ENCODE measurements at regions not wholly inside any gene's neighbourhood (a gene's known extent, or its start where the extent isn't known, plus 50 kb on each side); places are given as distances from the start of the nearest gene placed in this dataset.
"Not testable (repeated sequence)": the region's sequence is repeated elsewhere in the genome, so short reads cannot be mapped to it uniquely, and the experiment has no call there.

DNA sequence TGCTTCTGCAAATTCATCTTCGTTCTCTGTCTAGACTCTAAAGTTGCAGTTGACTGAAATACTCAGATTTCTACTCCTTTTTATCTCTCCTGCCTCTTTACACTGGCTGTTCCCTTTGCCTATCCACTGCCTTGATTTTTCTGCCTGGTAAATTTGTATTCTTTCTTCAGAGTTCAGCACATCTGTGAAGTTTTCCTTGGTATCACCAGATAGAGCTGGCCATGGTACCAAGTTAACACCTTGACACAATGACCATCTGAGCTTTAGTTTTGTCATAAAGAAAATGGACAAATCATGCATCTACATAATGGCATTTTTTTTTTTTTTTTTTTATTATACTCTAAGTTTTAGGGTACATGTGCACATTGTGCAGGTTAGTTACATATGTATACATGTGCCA lies 143.0 kb downstream of the PPP1R3A start:
- DNase-seq = no peak

DNA sequence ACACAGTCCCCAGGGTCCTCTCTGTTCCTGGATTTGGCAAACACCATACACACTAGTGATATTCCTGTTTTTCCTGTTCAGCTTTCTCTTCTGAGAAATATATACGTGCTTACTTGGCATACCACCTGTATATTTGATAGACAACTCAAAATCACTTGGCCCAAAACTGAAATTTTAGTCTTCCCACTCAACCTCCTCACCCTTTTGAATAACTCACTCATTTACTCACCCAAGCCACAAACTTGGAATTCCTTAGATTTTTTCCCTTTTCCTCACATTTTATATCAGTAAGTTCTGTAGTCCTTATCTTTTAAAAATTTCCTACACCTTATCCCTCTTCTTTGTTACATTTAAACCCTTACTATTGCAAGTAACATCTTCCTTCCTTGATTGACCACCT lies 143.4 kb downstream of the PPP1R3A start:
- DNase-seq = no peak

DNA sequence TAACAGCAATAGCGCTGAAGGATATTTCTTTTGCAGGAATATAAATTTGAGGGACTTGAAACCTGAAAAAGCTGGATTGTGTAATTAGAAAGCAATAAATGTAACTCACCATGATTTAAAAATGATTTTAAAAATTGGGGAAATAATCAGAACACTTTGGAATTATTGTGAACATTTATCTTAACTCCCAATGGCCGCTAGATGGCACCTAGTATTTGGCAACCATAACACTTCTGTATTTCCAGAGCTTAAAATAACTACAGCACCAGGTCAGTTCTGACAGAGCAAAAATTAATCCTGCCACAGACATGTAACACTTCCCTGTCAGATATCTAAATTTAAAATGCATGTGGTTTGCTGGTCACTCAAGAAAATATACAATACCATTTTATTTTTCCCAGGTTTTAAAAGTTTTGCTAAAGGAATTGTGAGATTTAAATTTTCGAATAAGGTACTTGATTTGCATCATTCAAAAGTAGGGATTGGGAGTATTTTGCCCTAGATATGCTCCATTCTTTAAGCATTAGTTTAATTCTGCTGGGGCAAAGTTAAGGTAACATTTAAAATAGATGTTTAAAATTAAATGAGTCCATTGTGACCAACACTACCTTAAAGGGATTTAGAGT lies 144.5 kb downstream of the PPP1R3A start:
- DNase-seq = no peak

DNA sequence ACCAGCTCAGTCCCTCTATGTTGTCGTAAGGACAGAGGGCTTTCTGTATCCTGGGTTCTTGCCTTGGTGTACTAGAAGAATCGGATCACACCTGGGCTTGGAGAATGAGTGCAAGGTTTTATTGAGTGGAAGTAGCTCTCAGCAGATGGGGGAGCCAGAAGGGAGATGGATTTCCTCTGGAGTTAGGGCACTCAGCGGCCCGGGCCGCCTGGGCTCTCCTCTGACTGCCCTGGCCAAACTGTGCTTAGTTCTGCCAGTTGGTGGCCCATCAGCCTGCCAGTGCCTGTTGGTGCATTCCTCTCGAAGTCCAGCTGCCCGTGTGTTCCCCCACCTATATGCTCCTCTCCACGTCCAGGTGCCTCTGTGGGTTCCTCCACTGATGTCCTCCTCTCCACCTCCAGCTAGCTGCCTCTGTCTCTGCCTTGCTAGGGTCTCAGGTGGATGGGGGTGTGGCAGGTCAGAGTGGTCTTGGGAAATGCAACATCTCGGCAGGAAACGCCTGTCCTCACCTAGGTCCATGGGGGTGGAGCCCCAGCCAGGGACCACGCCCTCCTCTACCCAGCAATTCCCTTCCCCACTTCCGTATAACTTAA lies 148.6 kb downstream of the PPP1R3A start:
- DNase-seq = no peak

DNA sequence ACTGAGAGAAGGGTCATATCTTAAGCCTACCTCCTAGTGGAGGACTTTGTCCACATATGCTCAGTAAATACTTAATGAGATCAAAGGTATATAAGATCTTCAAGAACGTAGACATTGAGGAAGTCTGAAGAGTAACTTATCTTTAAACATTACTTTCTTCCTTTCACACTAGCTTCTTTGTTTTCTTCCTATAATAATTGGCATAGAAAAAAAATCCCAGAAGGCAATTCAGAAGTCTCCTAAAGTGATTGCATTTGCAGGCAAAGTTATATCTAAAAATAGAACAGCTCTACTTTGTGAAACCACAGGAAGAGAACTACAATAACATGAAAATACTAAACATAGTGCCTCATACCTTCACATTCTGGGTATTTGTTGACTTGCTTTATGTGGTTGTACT lies 150.4 kb downstream of the PPP1R3A start:
- no peak for DNase-seq

DNA sequence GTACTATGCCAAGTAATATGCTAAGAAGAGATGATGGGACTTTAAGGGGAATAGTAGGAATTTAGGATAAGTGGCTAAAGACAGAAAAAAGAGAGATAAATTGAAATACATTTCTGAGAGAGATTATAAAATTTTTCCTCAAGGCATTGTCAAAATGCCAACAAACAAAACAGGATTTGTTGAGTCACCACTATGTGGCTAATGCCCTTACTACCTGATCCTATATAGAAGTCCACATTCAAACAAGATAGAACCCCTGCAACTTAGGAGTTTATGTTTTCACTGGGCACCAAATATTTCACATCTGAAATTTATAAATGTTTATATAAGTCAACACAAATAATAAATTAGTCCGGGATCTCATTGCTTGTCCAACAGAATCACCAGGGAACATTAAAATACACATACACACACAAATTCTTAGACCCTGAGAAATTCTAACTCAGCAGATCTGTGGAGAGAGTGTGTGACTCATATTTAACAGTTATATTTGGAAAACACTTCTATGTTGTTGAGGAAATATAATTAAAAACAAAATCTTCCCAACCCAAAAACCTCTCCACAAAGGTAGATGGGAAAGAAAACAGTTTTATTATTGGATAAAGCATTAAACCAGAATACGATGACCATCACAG lies 154.3 kb downstream of the PPP1R3A start:
- no peak for DNase-seq

DNA sequence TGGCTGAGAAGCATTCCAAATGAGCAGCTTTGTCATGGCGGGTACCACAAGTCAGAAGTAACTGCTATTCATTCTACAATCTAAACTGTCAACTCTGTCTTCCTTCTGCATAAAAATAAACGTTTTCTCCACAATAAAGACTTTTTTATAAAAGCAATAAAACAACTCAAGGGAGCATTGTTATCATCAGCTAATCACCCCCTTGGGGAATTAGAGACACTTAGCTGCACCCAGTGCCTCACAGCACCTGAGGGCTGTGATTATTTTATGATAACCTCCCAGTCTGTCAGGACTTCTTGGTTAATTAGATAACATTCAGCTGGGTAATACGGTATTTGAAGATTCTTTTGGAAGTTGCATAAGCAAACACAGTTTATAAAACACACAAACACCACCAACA lies 155.6 kb downstream of the PPP1R3A start:
- no peak for DNase-seq

DNA sequence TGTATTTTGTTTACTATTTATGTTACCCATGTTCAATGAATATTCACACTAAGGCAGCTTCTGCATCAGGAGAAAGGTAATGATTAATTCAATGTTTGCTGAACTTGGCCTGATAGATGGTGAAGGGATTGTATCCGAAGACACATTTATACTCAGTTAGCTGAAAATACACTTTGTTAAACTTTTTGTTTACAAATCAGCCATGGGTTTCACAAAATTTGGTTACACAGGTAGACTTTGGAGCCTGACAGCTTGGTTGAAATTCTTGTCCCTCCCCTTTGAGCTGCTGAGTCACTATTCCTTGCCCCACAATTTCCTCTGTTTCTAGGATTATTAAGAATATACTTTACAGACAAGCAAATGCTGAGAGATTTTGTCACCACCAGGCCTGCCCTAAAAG lies 162.6 kb downstream of the PPP1R3A start:
- no peak for DNase-seq

DNA sequence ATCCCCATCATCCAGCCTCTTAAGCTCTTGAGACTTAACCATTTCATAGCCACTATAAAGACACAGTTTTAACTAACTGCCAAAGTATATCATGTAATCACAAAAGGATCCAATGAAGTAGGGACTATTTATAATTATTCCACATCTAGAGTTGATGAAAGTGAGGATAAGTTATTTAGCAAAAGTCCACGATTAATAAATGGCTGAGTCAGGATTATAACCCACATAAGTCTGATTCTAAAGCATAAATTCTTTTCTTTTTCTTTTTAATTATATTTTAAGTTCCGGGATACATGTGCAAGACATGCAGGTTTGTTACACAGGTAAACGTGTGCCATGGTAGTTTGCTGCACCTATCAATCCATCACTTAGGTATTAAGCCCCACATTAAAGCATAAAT lies 166.1 kb downstream of the PPP1R3A start:
- no peak for DNase-seq

DNA sequence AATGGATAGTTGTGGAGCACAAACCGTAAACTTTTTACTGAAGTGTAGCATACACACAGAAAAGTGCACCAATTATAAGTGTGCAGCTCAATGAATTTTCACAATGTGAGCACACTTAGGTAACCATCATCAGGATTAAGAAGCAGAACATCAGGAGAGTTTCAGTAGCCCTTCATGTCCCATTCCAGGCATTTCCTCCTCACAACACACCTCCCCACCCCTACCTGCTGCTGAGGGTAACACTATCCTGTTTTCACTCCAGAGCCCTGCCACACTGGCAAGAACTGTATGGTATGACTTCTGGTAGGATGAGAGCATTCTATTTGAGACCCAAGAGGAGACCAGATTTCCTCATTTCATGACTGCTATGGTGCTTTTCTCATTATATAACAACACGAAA lies 166.5 kb downstream of the PPP1R3A start:
- DNase-seq = no peak

DNA sequence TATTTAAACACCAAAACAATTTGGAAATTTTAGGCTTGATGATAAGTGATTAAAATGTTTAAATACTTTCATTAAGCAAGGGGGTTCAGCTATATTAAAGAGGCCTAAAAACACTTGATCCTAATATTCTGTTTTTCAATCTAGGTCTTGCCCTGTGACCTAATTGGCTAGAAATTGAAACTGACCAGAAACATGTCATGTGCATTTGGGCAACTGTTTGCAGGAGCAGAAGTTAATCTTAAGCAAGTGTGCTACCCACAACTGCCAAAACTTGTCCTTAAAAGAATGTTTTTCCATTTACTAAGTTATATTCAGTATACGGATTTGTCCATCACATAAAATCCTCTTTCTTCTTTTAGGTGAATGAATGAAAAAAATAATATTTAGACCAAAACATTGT lies 167.3 kb downstream of the PPP1R3A start:
- DNase-seq = no peak

DNA sequence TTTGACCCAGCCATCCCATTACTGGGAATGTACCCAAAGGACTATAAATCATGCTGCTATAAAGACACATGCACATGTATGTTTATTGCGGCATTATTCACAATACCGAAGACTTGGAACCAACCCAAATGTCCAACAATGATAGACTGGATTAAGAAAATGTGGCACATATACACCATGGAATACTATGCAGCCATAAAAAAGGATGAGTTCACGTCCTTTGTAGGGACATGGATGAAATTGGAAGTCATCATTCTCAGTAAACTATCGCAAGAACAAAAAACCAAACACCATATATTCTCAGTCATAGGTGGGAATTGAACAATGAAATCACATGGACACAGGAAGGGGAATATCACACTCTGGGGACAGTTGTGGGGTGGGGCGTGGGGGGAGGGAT lies 170.4 kb downstream of the PPP1R3A start:
- not testable (repeated sequence) for DNase-seq

DNA sequence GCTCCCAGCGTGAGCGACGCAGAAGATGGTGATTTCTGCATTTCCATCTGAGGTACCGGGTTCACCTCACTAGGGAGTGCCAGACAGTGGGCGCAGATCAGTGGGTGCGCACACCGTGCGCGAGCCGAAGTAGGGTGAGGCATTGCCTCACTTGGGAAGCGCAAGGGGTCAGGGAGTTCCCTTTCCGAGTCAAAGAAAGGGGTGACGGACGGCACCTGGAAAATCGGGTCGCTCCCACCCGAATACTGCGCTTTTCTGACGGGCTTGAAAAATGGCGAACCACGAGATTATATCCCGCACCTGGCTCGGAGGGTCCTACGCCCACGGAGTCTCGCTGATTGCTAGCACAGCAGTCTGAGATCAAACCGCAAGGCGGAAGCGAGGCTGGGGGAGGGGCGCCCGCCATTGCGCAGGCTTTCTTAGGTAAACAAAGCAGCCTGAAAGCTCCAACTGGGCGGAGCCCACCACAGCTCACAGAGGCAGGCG lies 175.8 kb downstream of the PPP1R3A start:
- not testable (repeated sequence) for DNase-seq

DNA sequence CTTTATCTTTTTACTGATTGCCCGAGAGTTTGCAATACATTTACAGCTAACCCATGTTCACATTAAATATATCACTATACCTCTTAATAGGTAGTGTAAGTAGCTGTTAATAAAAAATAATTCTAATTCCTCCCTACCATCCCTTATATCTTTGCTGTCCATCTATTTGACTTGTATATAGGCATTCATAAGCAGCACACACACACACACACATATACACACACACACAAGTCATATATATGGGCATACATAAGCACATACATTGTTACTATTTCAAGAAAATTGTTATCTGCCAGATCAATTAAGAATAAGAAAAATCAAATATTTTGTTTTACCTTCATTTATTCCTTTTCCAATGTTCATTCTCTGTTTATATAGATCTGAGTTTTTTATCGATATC lies 176.4 kb downstream of the PPP1R3A start:
- DNase-seq = no peak

DNA sequence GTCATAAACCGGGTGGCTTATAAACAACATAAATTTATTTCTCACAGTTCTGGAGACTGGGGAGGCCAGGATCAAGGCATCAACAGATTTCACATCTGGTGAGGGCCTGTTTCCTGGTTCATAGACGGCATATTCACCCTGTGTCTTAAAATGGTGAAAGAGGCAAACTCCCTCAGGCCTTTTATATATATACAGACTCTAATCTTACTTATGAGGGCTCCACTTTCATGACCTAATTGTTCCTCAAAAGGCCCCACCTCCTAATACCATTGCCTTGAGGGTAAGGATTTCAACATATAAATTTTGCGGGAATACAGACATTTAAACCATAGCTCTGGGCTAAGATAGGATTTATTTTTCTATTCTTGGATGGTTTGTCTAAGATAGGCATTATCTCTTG lies 187.2 kb downstream of the PPP1R3A start:
- no peak for DNase-seq

DNA sequence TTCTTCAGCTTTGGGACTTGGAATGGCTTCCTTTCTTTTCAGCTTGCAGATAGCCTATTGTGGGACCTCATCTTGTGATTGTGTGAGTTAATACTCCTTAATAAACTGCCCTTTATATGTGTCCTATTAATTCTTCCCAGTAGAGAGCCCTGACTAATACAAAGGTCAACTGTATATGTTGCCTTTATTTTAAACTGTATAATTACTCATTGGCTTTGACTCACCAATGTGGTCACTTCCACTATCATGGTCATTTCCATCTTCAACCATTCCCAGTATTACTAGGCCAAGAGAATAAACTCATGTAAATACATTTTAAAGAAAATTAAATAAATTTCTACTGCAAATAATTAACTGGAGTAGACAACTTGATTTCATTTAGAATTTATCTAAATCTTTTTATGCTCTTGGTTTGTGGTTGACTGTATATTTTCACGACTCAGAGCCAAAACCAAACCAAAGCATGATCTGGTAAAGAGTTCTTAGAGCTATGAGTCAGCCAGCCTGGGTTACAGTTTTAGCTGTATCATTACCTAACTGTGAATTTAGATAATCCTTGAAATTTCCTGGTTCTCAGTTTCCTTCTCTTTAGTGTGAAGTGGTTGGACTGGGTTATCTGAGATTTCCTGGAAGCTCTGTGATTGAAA lies 188.4 kb downstream of the PPP1R3A start:
- no peak for DNase-seq

DNA sequence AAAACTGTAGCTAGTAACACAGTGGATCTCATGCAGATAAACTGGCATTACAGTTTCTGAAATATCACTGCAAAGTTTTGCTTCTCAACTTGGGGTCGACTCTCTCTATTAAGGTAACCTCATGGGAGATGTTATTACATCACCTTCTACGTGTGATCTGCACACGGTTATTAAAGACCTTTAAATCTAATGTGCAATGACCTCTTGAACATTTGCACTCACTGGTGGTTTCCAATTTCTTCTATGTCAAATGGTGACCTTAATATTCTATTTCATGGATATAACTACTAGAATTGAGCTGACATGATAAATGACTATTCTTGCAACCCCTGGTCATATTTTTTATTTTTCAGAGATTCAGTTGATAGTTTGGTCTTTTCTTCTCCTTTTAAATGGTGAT lies 191.3 kb downstream of the PPP1R3A start:
- no peak for DNase-seq

DNA sequence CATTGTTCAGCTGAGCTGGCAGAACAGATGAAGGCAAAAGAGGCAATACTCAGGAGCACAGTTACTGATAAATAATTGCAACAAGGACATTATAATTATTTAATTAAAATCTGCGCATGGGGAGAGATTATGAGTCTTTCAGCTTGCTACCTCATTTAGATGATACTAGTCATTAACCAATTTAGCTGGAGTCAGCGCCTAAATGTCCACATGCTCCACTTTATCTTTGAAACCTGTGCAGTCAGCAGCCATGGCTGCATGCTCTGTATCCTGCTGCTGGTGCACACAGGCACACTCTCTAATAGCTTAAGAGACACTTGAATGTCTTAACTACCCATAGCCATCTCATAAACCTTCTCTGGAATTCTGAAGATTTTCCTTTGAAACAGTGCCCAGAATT lies 196.8 kb downstream of the PPP1R3A start:
- DNase-seq = no peak

DNA sequence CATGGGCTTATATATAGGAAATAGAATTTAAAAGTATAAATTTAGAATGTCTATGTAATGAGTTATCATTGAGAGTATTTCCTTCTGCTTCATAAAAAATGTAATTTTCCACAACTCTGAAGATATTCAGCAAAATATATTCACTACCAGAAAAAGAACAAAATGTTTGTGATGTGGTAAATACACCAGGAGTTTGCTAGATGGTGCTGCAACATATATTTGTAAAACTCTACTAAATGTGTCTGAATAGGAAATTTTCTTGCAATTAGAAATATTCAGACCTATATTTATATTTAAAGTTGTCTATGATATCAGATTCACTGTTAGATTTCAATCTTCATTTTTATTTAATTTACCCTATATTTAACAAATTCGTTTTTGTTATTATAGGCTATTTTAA lies 201.1 kb downstream of the PPP1R3A start:
- DNase-seq = no peak

DNA sequence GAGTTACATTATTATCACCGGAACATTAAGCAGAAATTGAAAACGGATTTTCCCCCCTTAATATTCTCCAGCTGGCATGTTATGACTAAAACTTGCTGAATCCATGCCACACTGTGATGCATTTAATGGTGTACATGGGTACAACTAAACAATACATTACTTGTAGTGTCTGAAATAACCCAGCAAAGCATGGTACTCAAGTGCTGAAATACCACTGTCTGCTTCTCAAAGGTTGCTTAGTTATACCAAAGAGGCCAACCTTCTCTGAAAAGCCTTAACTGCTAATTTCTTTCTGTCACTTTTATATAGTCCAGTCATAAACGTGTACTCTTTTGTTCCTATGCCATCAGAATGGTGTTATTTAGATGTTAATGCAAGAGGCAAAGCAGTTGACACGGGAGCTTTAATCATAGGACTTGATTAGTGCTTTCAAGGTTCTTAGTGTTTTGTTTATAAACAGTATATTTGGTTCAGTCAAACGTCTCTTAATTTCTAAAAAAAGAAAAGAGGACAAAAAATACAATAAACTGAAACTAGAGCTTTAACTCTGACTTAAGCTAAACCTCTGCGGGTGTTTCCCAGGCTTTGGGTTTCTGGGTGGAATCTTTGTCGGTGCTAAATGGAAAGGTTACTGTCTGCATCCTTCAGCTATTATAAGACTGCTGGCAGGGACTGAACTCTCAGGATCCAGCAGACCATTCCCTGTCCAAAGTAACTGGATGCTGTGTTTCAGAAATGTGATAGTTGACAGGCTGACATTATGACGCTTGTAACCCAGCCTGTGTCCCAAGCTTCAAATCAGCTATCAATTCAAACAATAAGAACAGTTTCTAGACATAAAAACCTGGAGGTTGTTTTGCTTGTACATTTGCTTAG lies 202.6 kb downstream of the PPP1R3A start:
- no peak for DNase-seq

DNA sequence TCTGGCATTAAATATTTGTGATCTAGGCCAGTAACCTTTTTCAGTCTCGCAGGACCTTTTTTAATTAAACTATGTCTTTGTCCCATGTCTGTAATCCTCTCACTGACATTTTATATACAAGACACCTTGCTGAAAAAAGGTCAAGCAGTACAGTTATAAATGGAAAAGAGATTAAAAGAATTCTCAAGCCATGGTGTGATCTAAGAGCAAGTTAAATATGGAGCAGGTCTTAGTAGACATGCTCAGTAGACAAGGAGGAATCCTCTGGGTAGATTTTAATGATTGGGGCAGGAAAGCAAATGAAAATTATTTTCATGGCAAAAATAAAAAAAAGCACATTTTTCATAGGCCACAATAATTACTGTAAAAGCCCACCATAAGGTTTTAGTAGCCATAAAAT lies 203.5 kb downstream of the PPP1R3A start:
- DNase-seq = no peak

DNA sequence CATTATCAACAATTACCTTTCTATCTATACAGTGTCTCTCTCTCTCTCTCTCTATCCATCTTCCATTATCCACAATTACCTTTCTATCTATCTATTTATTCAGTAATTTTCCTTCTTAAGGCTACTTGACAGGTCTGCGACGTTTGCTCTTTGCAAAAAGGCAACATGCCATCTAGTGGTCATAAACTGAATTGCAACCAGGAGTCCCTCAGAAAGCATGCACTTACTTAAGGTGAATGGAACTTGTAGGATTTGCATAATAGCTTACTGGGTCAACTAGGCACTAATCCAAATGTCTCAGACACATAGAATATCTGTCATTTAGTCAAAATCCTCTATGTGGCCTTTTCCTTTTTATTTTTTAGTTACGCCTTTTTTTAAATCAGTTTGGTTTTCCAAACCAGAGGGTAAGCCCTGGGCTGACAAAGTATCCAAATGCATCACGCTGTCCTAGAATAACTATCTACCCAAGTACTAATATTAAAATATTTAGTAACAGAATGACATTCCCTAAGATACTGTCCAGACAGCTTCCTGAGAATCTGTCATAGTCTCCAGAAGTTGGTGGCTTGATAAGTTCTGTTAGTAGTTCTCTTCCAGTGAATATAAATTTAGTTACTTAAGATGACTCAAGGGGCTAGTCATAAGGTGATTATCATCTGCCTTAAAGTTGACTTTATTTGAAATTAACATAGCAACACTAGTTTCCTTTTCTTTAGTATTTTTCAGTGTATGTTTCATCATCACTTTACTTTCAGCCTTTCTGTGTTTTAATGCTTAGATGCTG lies 208.3 kb downstream of the PPP1R3A start:
- DNase-seq = no peak

Measured in activated effector memory CD4-positive, alpha-beta T cell treated with Interleukin-2 at 50 U/mL for 16 hours (primary cell).